Activated T-helper 9 cell treated with anti-CD3 and anti-CD28 coated beads, Interleukin-2, amount 50 U/mL, for 16 hours (primary cell): ENCODE measurements at regions not wholly inside any gene's neighbourhood (a gene's known extent, or its start where the extent isn't known, plus 50 kb on each side); places are given as distances from the start of the nearest gene placed in this dataset.
"Not testable (repeated sequence)": the region's sequence is repeated elsewhere in the genome, so short reads cannot be mapped to it uniquely, and the experiment has no call there.

Experiments
- DNase-seq: peaks from one replicate; pipeline ENCODE4 v3.0.0-alpha.2; 2020; ENCODE audit warnings: low read depth

GRCh38 chr18:54662986-54663385 is 71.9 kb downstream of the DYNAP start:
- no peak for DNase-seq

GRCh38 chr18:54669701-54670100 is 78.7 kb downstream of the DYNAP start:
- not testable (repeated sequence) for DNase-seq

GRCh38 chr18:54671291-54671881 is 80.3 kb downstream of the DYNAP start:
- no peak for DNase-seq

- no peak for DNase-seq
Observed at GRCh38 chr18:54672109-54672508, 81.1 kb downstream of the DYNAP start.

- no peak for DNase-seq
Observed at GRCh38 chr18:54672846-54673475, 81.9 kb downstream of the DYNAP start.

GRCh38 chr18:54673936-54674335 is 82.9 kb downstream of the DYNAP start:
- no peak for DNase-seq

- no peak for DNase-seq
Observed at GRCh38 chr18:54675076-54675475, 84.0 kb downstream of the DYNAP start.

GRCh38 chr18:54679318-54680149 is 88.5 kb downstream of the DYNAP start:
- DNase-seq = no peak

- no peak for DNase-seq
Observed at GRCh38 chr18:54684784-54685183, 93.7 kb downstream of the DYNAP start.

GRCh38 chr18:54689319-54689718 is 98.3 kb downstream of the DYNAP start:
- no peak for DNase-seq

GRCh38 chr18:54690198-54690597 is 99.2 kb downstream of the DYNAP start:
- DNase-seq = no peak

GRCh38 chr18:54692463-54692862 is 101.4 kb downstream of the DYNAP start:
- DNase-seq = no peak

- no peak for DNase-seq
Observed at GRCh38 chr18:54696616-54697293, 105.7 kb downstream of the DYNAP start.

GRCh38 chr18:54700580-54700979 is 109.5 kb downstream of the DYNAP start:
- no peak for DNase-seq

- no peak for DNase-seq
Observed at GRCh38 chr18:54702686-54703085, 111.6 kb downstream of the DYNAP start.

GRCh38 chr18:54710074-54710899 is 118.0 kb upstream of the RAB27B start:
- no peak for DNase-seq

GRCh38 chr18:54710900-54711281 is 117.4 kb upstream of the RAB27B start:
- DNase-seq = no peak

- DNase-seq = no peak
Observed at GRCh38 chr18:54712306-54712705, 116.0 kb upstream of the RAB27B start.

GRCh38 chr18:54712758-54713157 is 115.5 kb upstream of the RAB27B start:
- DNase-seq = no peak

- DNase-seq = no peak
Observed at GRCh38 chr18:54713386-54713785, 114.9 kb upstream of the RAB27B start.

- no peak for DNase-seq
Observed at GRCh38 chr18:54714851-54715250, 113.4 kb upstream of the RAB27B start.

- DNase-seq = no peak
Observed at GRCh38 chr18:54716586-54716985, 111.7 kb upstream of the RAB27B start.
